SK-N-MC (cell line): ENCODE measurements at regions not wholly inside any gene's neighbourhood (a gene's known extent, or its start where the extent isn't known, plus 50 kb on each side); places are given as distances from the start of the nearest gene placed in this dataset.

Experiments used
- EZH2 ChIP-seq: fragments of 200-600 bp; sonication (generic); IDR thresholded peaks from one replicate; pipeline ENCODE4 v1.6.1; 2017; ENCODE audit warnings: antibody characterized with exemption
- POLR2AphosphoS5 ChIP-seq: IDR thresholded peaks from 2 replicates; pipeline ENCODE4 v1.6.1; 2012; ENCODE audit warnings: mild to moderate bottlenecking, low read depth, low read length, borderline replicate concordance

DNA sequence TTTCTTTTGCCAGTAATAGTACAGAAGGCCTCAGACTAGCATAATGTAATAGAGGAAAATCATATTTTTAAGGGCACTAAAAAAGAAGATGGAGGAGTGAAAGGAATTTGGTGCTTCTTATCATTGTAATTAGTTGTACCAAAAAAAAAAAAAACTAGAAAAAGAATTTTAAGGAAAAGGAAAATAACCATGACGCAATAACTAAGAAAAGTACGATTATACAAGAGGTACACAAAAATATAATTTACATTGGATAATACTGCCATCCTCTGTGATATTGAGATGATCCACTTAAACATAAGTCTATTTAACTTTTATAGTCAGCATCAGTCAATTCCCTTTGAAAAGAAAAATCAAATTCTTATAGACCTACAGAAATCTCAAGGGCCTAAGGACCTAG lies 146.7 kb upstream of the IRX5 start:
- TF ChIP-seq POLR2AphosphoS5 (no peak), EZH2 (no peak)
